ENCODE measurements at regions not wholly inside any gene's neighbourhood (a gene's known extent, or its start where the extent isn't known, plus 50 kb on each side); places are given as distances from the start of the nearest gene placed in this dataset.

DNA sequence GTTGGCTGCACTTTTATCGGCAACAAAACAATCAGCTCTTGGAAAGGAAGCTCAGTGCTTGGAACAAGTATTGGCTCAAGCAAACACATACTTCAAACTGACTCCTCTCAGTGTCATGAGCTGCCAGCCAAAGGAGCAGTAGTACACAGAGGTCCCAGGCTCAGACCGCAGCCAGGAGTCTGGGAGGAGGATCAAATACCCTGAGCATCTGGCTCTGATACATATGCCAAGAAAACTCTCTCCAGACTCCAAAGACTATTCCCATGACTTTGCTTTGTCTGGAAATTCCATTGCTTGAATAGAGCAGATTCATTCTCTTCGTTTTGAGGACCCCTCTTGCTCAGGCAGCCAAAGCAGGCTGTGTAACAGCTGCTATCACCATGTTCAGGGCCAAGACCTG is 501.6 kb upstream of the PSMD7 start:
- TF ChIP-seq, protein P1, sequence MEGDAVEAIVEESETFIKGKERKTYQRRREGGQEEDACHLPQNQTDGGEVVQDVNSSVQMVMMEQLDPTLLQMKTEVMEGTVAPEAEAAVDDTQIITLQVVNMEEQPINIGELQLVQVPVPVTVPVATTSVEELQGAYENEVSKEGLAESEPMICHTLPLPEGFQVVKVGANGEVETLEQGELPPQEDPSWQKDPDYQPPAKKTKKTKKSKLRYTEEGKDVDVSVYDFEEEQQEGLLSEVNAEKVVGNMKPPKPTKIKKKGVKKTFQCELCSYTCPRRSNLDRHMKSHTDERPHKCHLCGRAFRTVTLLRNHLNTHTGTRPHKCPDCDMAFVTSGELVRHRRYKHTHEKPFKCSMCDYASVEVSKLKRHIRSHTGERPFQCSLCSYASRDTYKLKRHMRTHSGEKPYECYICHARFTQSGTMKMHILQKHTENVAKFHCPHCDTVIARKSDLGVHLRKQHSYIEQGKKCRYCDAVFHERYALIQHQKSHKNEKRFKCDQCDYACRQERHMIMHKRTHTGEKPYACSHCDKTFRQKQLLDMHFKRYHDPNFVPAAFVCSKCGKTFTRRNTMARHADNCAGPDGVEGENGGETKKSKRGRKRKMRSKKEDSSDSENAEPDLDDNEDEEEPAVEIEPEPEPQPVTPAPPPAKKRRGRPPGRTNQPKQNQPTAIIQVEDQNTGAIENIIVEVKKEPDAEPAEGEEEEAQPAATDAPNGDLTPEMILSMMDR (IDR thresholded peaks at IDR 0.05; ENCODE audit: low read depth, low read length), result no peak
- TF ChIP-seq EZH2phosphoT487 (IDR thresholded peaks at IDR 0.05; ENCODE audit: low read depth), result no peak
